KOPT-K1 (cell line): ENCODE measurements at regions not wholly inside any gene's neighbourhood (a gene's known extent, or its start where the extent isn't known, plus 50 kb on each side); places are given as distances from the start of the nearest gene placed in this dataset.

ENCODE experiments used
- H3K27ac ChIP-seq: fragments of 200-600 bp; sonication (generic); 2 replicates; pipeline ENCODE4 v1.5.1; 2016; ENCODE audit warnings: antibody characterized with exemption, mild to moderate bottlenecking, low read depth, low read length; ENCODE audit not compliant: poor library complexity, severe bottlenecking
- H3K36me3 ChIP-seq: fragments of 200-600 bp; sonication (generic); 2 replicates; pipeline ENCODE4 v1.5.1; 2017; ENCODE audit warnings: antibody characterized with exemption, mild to moderate bottlenecking, low read length, moderate library complexity; ENCODE audit not compliant: insufficient read depth
- H3K9me3 ChIP-seq: fragments of 200-600 bp; sonication (generic); 2 replicates; pipeline ENCODE4 v1.5.1; 2017; ENCODE audit warnings: antibody characterized with exemption, low read length, mild to moderate bottlenecking; ENCODE audit not compliant: insufficient read depth, poor library complexity, severe bottlenecking

GRCh38 chr7:130865408-130866236 is 131.6 kb upstream of the KLF14 start:
- Histone ChIP-seq H3K36me3 (no peaks in the 10 kb centered on the region), H3K27ac (no peak overlapping the region), H3K9me3 (peaks cover 12% of the 10 kb centered on the region)

DNA sequence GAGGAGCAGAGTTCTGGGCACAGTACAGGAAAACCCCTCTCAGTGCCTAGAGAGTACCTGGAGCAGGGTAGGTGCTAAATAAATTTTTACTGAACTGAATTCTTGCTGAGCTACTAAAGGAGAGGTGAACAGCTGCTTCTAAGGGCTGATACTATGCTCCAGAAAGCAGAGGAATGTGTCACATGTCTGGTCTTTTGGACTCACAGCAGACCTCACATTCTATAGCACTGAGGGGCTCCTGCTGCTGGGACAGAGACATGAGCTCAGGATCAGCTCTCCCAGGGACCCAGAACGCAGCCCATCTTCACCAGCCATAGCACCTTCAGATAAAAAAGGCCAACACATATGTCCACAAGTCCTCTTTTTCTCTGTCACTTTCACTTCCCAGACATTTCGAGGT is 133.0 kb upstream of the KLF14 start:
- Histone ChIP-seq H3K9me3 (no peaks in the 10 kb centered on the region), H3K36me3 (no peaks in the 10 kb centered on the region), H3K27ac (no peak overlapping the region)

- no peaks in the 10 kb centered on the region; the same call in 1 of the 2 replicates for H3K36me3 ChIP-seq
- no peak overlapping the region for H3K27ac ChIP-seq
- H3K9me3 ChIP-seq: no peaks in the 10 kb centered on the region
Observed at GRCh38 chr7:130867581-130868136, 133.7 kb upstream of the KLF14 start.

DNA sequence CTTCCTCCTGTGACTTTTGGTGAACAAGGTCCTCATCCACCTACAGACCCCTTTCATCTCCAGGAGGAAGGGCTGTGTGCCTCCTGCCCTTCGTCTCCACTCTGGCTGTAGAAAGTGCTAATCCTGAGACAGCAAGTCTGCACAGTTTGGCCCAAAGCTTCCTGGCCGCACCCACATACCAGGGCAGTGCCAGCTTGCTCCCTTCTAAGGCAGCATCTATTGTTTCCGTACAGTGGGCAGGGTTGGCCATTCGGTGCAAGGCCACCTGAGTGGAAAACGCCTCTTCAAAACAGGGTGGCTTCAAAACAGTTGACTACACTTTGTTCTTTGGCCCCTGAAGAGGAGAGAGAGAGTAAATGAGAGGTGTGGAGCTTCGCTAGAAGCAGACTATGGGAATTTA is 134.1 kb upstream of the KLF14 start:
- Histone ChIP-seq H3K36me3 (no peaks in the 10 kb centered on the region; the same call in 1 of the 2 replicates), H3K27ac (no peak overlapping the region)

DNA sequence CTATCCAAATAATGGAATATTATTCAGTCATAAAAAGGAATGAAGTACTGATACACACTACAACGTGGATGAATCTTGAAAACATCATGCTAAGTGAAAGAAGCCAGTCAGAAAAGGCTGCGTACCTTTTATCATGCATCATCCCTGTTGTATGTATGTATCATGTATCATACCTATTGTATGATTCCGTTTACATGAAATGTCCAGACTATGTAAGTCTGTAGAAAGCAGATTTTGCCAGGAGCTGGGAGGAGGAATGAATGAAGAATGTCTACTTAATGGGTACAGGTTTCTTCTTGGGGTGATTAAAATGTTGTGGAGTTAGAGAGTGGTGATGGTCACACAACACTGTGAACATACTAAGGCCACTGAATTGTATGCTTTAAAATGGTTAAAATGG is 135.9 kb upstream of the KLF14 start:
- Histone ChIP-seq H3K9me3 (no peaks in the 10 kb centered on the region), H3K36me3 (peaks cover 3% of the 10 kb centered on the region; the same call in 1 of the 2 replicates), H3K27ac (no peak overlapping the region)

More for the DNA sequence above, 134.1 kb upstream of the KLF14 start:
- no peaks in the 10 kb centered on the region for H3K9me3 ChIP-seq

- Histone ChIP-seq H3K36me3 (peaks cover 9% of the 10 kb centered on the region; the same call in 1 of the 2 replicates), H3K27ac (no peak overlapping the region), H3K9me3 (no peaks in the 10 kb centered on the region)
Observed at GRCh38 chr7:130872341-130872740, 138.3 kb upstream of the KLF14 start.

- peaks cover 9% of the 10 kb centered on the region for H3K36me3 ChIP-seq
- H3K27ac ChIP-seq: no peak overlapping the region
- no peaks in the 10 kb centered on the region for H3K9me3 ChIP-seq
Observed at GRCh38 chr7:130872756-130873448, 138.9 kb upstream of the KLF14 start.

- Histone ChIP-seq H3K9me3 (no peaks in the 10 kb centered on the region), H3K27ac (no peak overlapping the region), H3K36me3 (peaks cover 19% of the 10 kb centered on the region)
Observed at GRCh38 chr7:130874071-130874915, 140.3 kb upstream of the KLF14 start.

DNA sequence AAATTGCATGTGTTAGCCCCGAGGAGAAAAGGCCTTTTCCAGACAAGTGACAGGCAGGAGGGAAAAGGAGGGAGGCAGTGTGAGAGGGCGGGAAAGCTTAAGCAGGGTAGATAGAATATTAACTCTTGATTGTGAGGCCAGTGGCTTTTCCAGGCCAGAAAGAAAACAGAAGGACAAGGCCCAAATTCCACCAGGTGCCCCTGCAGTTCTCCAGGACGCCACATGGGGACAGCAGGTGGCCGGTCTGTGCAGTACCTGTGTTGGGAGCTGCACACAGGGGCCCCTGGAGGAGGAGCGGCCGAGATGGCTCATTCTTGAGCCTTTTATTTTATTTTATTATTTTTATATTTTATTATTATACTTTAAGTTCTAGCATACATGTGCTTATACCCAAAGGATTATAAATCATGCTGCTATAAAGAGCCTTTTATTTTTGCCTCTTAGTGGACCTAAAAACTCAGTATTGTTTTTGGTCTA is 141.3 kb upstream of the KLF14 start:
- peaks cover 23% of the 10 kb centered on the region for H3K36me3 ChIP-seq
- no peaks in the 10 kb centered on the region for H3K9me3 ChIP-seq
- H3K27ac ChIP-seq: no peak overlapping the region

GRCh38 chr7:130875901-130876300 is 141.9 kb upstream of the KLF14 start:
- no peak overlapping the region for H3K27ac ChIP-seq
- peaks cover 28% of the 10 kb centered on the region for H3K36me3 ChIP-seq
- H3K9me3 ChIP-seq: no peaks in the 10 kb centered on the region

DNA sequence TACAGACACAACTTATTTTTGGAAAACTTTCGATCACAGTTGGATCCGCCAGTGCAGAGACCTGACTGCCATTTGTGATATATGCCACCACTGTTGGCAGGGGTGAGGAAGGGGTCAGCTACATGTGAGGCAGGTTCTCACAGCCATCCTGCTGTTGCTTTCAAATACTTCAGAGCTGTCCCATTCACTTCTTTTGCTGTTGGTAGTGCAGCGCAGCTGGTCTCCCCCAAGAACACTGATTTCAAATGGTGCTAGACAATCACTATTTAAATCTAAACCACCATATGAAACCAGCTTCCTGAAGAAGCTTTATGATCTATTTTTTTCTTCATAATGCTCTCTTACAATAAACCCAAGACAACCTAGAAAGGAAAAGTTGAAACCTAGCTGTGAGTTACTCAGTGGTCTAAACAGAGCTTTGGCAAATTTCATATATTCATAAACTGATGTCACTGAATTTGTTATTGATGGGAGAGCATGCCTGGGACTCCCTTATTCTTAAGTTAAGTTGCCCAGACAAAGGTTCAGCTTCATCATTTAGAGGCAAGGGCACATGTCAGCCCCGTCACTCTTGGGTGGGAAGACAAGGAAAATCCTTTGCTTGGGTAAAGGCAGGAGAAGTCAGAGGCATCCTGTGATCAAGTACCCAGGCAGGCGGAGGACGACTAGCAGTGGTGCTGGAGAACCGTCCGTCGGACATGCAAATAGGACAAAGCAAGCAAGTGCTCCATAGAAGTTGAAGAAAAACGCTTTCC is 143.4 kb upstream of the KLF14 start:
- Histone ChIP-seq H3K36me3 (peaks cover 43% of the 10 kb centered on the region), H3K9me3 (no peaks in the 10 kb centered on the region), H3K27ac (no peak overlapping the region)

DNA sequence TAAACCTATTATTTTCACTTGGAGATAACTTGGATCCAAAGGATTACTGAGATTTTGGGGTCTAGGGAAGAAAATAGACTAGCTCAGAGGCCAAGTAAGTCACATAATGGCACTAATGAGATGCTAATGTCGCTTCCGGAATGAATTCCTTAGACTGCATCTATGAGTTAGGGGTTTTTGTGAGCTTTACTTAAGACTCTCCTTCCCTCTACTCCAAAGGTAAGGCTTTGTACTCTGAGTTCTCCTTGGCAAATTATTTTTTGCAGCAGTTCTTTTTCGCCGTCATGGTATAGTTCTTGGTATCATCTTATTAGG is 143.9 kb upstream of the KLF14 start:
- Histone ChIP-seq H3K36me3 (peaks cover 49% of the 10 kb centered on the region), H3K27ac (no peak overlapping the region), H3K9me3 (no peaks in the 10 kb centered on the region)

DNA sequence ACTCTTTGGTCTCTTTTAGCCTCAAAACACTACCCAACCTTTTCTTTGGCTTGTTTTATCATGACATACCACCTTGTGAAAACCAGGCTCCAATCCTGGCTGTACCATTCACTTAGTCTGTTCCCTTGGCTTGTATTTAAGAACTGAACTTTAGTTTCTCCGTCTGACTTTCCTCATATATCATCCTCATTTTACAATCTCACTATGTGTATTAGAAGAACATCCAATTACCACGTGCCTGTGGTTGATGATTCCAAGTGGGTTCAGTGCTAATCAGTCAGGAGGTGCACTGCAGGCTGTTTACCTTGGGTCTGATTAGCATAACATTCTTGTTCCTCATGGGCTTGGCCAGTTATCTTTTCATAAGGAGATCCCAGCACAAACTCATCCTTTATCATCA is 144.8 kb upstream of the KLF14 start:
- no peak overlapping the region for H3K27ac ChIP-seq
- H3K9me3 ChIP-seq: no peaks in the 10 kb centered on the region
- H3K36me3 ChIP-seq: peaks cover 57% of the 10 kb centered on the region

- H3K27ac ChIP-seq: no peak overlapping the region
- no peaks in the 10 kb centered on the region for H3K9me3 ChIP-seq
- peaks cover 61% of the 10 kb centered on the region for H3K36me3 ChIP-seq
Observed at GRCh38 chr7:130879191-130879590, 145.2 kb upstream of the KLF14 start.
